CD4-positive, alpha-beta T cell (primary cell): ENCODE measurements at regions not wholly inside any gene's neighbourhood (a gene's known extent, or its start where the extent isn't known, plus 50 kb on each side); places are given as distances from the start of the nearest gene placed in this dataset.

ENCODE experiments used
- ATAC-seq: fragments of 200-7000 bp; cut with Tn5 transposase; one replicate; pipeline ENCODE4 v1.10.0; 2022; ENCODE audit warnings: mild to moderate bottlenecking; ENCODE audit not compliant: poor library complexity
- CTCF ChIA-PET: fragments of 350-600 bp; sonication (Branson Sonifier 250); formaldehyde crosslinking; loops from one replicate; lab custom pipeline; 2021; ENCODE audit warnings: antibody characterized with exemption, inconsistent platforms; lab: Charles Lee
- POLR2A ChIA-PET: fragments of 350-600 bp; sonication (Branson Sonifier 250); formaldehyde crosslinking; loops from one replicate; lab custom pipeline; 2021; ENCODE audit warnings: antibody characterized with exemption, inconsistent platforms; lab: Charles Lee
- DNase-seq, 14 experiments: peaks; one replicate each; pipeline ENCODE4 v3.0.0-alpha.2; 2013 to 2020; ENCODE audit warnings: mixed read lengths in 2 of 14
- H3K27ac ChIP-seq, 2 donors: one replicate each; pipeline versions ENCODE4 v1.5.1 to v1.7.0; 2013; ENCODE audit warnings: low read length in 2 of 2, low read depth in 1 of 2, mild to moderate bottlenecking in 1 of 2
- H3K27me3 ChIP-seq, 2 experiments: 1 replicate in 1 of 2; 2 replicates in 1 of 2; pipeline versions ENCODE4 v1.6.1 to v1.7.0; 2013; ENCODE audit warnings: low read length in 2 of 2, control low read depth in 1 of 2, mild to moderate bottlenecking in 1 of 2, moderate library complexity in 1 of 2; ENCODE audit not compliant: insufficient read depth in 2 of 2, control insufficient read depth in 1 of 2
- H3K36me3 ChIP-seq: one replicate; pipeline ENCODE4 v1.6.1; 2013; ENCODE audit warnings: low read length, control low read depth; ENCODE audit not compliant: insufficient read depth
- H3K4me1 ChIP-seq: one replicate; pipeline ENCODE4 v1.6.1; 2013; ENCODE audit warnings: low read length, control low read depth; ENCODE audit not compliant: insufficient read depth
- H3K4me3 ChIP-seq: one replicate; pipeline ENCODE4 v1.5.1; 2013; ENCODE audit warnings: mild to moderate bottlenecking, low read length, moderate library complexity
- H3K9me3 ChIP-seq, 2 experiments: 1 replicate in 1 of 2; 2 replicates in 1 of 2; pipeline versions ENCODE4 v1.6.1 to v1.7.0; 2013; ENCODE audit warnings: low read length in 2 of 2, mild to moderate bottlenecking in 2 of 2, control low read depth in 1 of 2, moderate library complexity in 1 of 2; ENCODE audit not compliant: control insufficient read depth in 1 of 2, insufficient read depth in 1 of 2
- H3K27ac Mint-ChIP-seq: one replicate; pipeline ENCODE4 v1.8.0; 2020; ENCODE audit warnings: mixed read lengths
- H3K27me3 Mint-ChIP-seq: one replicate; pipeline ENCODE4 v1.8.0; 2021; ENCODE audit warnings: mixed read lengths
- H3K36me3 Mint-ChIP-seq: one replicate; pipeline ENCODE4 v1.8.0; 2021; ENCODE audit warnings: low read depth, mixed read lengths
- H3K4me1 Mint-ChIP-seq: one replicate; pipeline ENCODE4 v1.8.0; 2021; ENCODE audit warnings: low read depth, mixed read lengths
- H3K4me3 Mint-ChIP-seq: one replicate; pipeline ENCODE4 v1.8.0; 2020; ENCODE audit warnings: mild to moderate bottlenecking, mixed read lengths
- H3K9me3 Mint-ChIP-seq: one replicate; pipeline ENCODE4 v1.8.0; 2020; ENCODE audit warnings: mixed read lengths
- CTCF ChIP-seq: fragments of 200-600 bp; IDR thresholded peaks from one replicate; pipeline ENCODE4 v1.8.0; 2022; ENCODE audit warnings: antibody characterized with exemption, mild to moderate bottlenecking
- intact Hi-C, 2 experiments: fragments of 100-400 bp; cut with DNase I in 1 of 2; cut with micrococcal nuclease in 1 of 2; formaldehyde crosslinking; loops; one replicate each; pipeline versions ENCODE4 v1.15.1 to v1.9.0; 2023 to 2025; cut with DNase I, micrococcal nuclease

GRCh38 chr6:166725571-166725970 lies 98.5 kb upstream of the RPS6KA2 start:
- DNase-seq (no peak), ATAC-seq (no peak)
- Histone ChIP-seq H3K4me3 (no peak overlapping the region), H3K9me3 (no peaks in the 10 kb centered on the region), H3K27me3 (no peaks in the 10 kb centered on the region), H3K27ac (no peak overlapping the region), H3K36me3 (no peaks in the 10 kb centered on the region), H3K4me1 (no peaks in the 10 kb centered on the region)
- intact Hi-C loops: no loop called here
- no peak for TF ChIP-seq CTCF
- peaks cover 15% of the 10 kb centered on the region for H3K4me1 Mint-ChIP-seq
- no peak overlapping the region for H3K4me3 Mint-ChIP-seq
- ChIA-PET POLR2A (no interaction called here), CTCF (no interaction called here)
- H3K27ac Mint-ChIP-seq: no peak overlapping the region
- H3K36me3 Mint-ChIP-seq: no peaks in the 10 kb centered on the region
- H3K27me3 Mint-ChIP-seq: no peaks in the 10 kb centered on the region
- H3K9me3 Mint-ChIP-seq: no peaks in the 10 kb centered on the region

DNA sequence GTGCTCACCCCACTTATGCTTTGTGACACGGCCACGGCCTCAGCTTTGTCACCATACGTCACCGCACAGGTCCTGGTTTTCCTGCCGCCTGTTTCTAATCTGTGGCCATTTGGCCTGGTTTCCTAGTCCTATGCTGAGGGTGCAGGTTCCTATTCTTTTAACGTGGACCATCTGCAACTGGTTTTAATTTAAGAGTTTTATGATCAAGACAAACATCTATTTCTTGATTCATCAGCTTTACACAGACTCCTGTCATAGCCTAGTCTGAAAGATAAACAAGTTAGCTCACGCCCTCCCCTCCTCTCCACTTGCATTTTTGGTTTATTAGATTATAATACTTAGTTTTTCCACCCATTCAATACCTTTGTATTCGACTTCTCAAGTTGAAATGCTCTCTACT lies 97.5 kb upstream of the RPS6KA2 start:
- Mint-ChIP-seq H3K4me1 (peaks cover 9% of the 10 kb centered on the region), H3K27ac (no peak overlapping the region), H3K9me3 (no peaks in the 10 kb centered on the region), H3K4me3 (no peak overlapping the region), H3K36me3 (no peaks in the 10 kb centered on the region), H3K27me3 (no peaks in the 10 kb centered on the region)
- intact Hi-C loops: no loop called here
- Histone ChIP-seq H3K36me3 (no peaks in the 10 kb centered on the region), H3K9me3 (no peaks in the 10 kb centered on the region), H3K4me3 (no peak overlapping the region), H3K27me3 (no peaks in the 10 kb centered on the region), H3K4me1 (no peaks in the 10 kb centered on the region), H3K27ac (no peak overlapping the region)
- CTCF ChIA-PET: no interaction called here
- ATAC-seq (no peak), DNase-seq (no peak)
- POLR2A ChIA-PET: no interaction called here
- TF ChIP-seq CTCF: no peak

- no peaks in the 10 kb centered on the region for H3K36me3 ChIP-seq
- no peaks in the 10 kb centered on the region for H3K9me3 Mint-ChIP-seq
- no peak for DNase-seq
- intact Hi-C loops: no loop called here
- no peak overlapping the region for H3K27ac ChIP-seq
- H3K9me3 ChIP-seq: no peaks in the 10 kb centered on the region
- H3K36me3 Mint-ChIP-seq: no peaks in the 10 kb centered on the region
- no peaks in the 10 kb centered on the region for H3K4me1 Mint-ChIP-seq
- no peaks in the 10 kb centered on the region for H3K4me1 ChIP-seq
- H3K4me3 Mint-ChIP-seq: no peak overlapping the region
- CTCF ChIA-PET: no interaction called here
- POLR2A ChIA-PET: no interaction called here
- H3K27me3 Mint-ChIP-seq: no peaks in the 10 kb centered on the region
- no peak overlapping the region for H3K4me3 ChIP-seq
- no peak for ATAC-seq
- no peak for TF ChIP-seq CTCF
- H3K27me3 ChIP-seq: no peaks in the 10 kb centered on the region
- H3K27ac Mint-ChIP-seq: no peak overlapping the region
These were observed 95.7 kb upstream of the RPS6KA2 start for GRCh38 chr6:166722785-166723184.
